Stimulated activated CD4-positive, alpha-beta T cell treated with anti-CD3 and anti-CD28 coated beads, Interleukin-15, amount 100 ng/mL, for 48 hours (primary cell): ENCODE measurements at regions not wholly inside any gene's neighbourhood (a gene's known extent, or its start where the extent isn't known, plus 50 kb on each side); places are given as distances from the start of the nearest gene placed in this dataset.
A peak's percentile ranks its signal among the peaks of the same experiment; 100 is the strongest.

Source experiments
- DNase-seq, 2 donors: peaks; one replicate each; pipeline ENCODE4 v3.0.0-alpha.2; 2020; ENCODE audit warnings: low read depth in 2 of 2

- DNase-seq = no peak
Observed at GRCh38 chr1:101290922-101291561, 54.2 kb downstream of the S1PR1 start.

GRCh38 chr1:101291562-101292380 is 55.0 kb downstream of the S1PR1 start:
- peak in 1 of 2 donors; percentile 30 for DNase-seq

GRCh38 chr1:101293461-101294051 is 56.7 kb downstream of the S1PR1 start:
- peak in 1 of 2 donors; percentile 27 for DNase-seq

- DNase-seq = no peak
Observed at GRCh38 chr1:101295209-101295608, 58.4 kb downstream of the S1PR1 start.

- no peak for DNase-seq
Observed at GRCh38 chr1:101298663-101299062, 61.8 kb downstream of the S1PR1 start.

- DNase-seq = no peak
Observed at GRCh38 chr1:101299141-101299540, 62.3 kb downstream of the S1PR1 start.

- DNase-seq = no peak
Observed at GRCh38 chr1:101299710-101300109, 62.9 kb downstream of the S1PR1 start.

- no peak for DNase-seq
Observed at GRCh38 chr1:101300916-101301315, 64.1 kb downstream of the S1PR1 start.

- no peak for DNase-seq
Observed at GRCh38 chr1:101301446-101302057, 64.7 kb downstream of the S1PR1 start.

- no peak for DNase-seq
Observed at GRCh38 chr1:101302831-101303511, 66.2 kb downstream of the S1PR1 start.

GRCh38 chr1:101307985-101308689 is 71.3 kb downstream of the S1PR1 start:
- no peak for DNase-seq

- no peak for DNase-seq
Observed at GRCh38 chr1:101308935-101309333, 72.1 kb downstream of the S1PR1 start.

GRCh38 chr1:101309334-101310311 is 72.8 kb downstream of the S1PR1 start:
- DNase-seq = peak in 1 of 2 donors; percentile 57

GRCh38 chr1:101310506-101310905 is 73.7 kb downstream of the S1PR1 start:
- DNase-seq = no peak

GRCh38 chr1:101311146-101311920 is 74.5 kb downstream of the S1PR1 start:
- DNase-seq = no peak

GRCh38 chr1:101312147-101312546 is 75.3 kb downstream of the S1PR1 start:
- DNase-seq = no peak

- no peak for DNase-seq
Observed at GRCh38 chr1:101313356-101313755, 76.5 kb downstream of the S1PR1 start.

GRCh38 chr1:101314244-101314643 is 77.4 kb downstream of the S1PR1 start:
- DNase-seq = no peak

GRCh38 chr1:101316256-101316655 is 79.4 kb downstream of the S1PR1 start:
- no peak for DNase-seq
